IMR-90 (cell line): ENCODE measurements at regions not wholly inside any gene's neighbourhood (a gene's known extent, or its start where the extent isn't known, plus 50 kb on each side); places are given as distances from the start of the nearest gene placed in this dataset.

ENCODE experiments used
- MXI1 ChIP-seq: IDR thresholded peaks from 2 replicates; pipeline ENCODE4 v1.6.1; 2012; ENCODE audit warnings: low read depth, mild to moderate bottlenecking, low read length, moderate library complexity, borderline replicate concordance
- POLR2A ChIP-seq: IDR thresholded peaks from 2 replicates; pipeline ENCODE4 v1.6.1; 2012; ENCODE audit warnings: mild to moderate bottlenecking, low read depth, low read length
- RAD21 ChIP-seq: IDR thresholded peaks from 2 replicates; pipeline ENCODE4 v1.6.1; 2012; ENCODE audit warnings: low read length, improper control_type of control experiment
- RFX5 ChIP-seq: IDR thresholded peaks from 2 replicates; pipeline ENCODE4 v1.8.0; 2012; ENCODE audit warnings: low read depth, mild to moderate bottlenecking, low read length, moderate library complexity
- SMC3 ChIP-seq: fragments of 150-350 bp; IDR thresholded peaks from 2 replicates; pipeline ENCODE4 v1.6.1; 2016; ENCODE audit warnings: low read depth, mild to moderate bottlenecking, antibody characterized with exemption, low read length, moderate library complexity
- TF ChIP-seq, protein P1 (sequence below): conservative IDR thresholded peaks from 2 replicates; pipeline ENCODE4 v1.5.1; 2012; ENCODE audit warnings: mild to moderate bottlenecking, low read depth, low read length, improper control_type of control experiment

DNA sequence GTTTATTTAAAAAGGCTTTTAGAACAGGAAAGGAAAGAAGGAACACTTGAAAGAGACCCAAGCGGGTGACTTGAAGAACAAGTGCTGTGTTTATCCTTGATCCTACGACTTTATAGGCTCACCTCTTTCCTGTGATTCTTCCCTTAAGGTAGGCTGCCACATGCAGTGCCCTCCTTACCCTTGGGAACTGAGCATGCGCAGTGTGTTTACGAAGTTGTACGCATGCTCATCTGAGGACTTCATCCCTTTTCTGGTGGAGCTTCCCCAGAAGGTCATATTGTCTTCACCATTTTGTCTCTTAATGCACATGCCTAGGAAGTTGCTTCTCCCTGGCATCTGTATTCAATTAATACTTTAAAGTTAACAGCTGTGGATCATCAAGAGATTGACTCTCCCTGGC is 49.9 kb upstream of the VOPP1 start:
- no peak for TF ChIP-seq POLR2A
- TF ChIP-seq SMC3 = no peak
- TF ChIP-seq, protein P1, sequence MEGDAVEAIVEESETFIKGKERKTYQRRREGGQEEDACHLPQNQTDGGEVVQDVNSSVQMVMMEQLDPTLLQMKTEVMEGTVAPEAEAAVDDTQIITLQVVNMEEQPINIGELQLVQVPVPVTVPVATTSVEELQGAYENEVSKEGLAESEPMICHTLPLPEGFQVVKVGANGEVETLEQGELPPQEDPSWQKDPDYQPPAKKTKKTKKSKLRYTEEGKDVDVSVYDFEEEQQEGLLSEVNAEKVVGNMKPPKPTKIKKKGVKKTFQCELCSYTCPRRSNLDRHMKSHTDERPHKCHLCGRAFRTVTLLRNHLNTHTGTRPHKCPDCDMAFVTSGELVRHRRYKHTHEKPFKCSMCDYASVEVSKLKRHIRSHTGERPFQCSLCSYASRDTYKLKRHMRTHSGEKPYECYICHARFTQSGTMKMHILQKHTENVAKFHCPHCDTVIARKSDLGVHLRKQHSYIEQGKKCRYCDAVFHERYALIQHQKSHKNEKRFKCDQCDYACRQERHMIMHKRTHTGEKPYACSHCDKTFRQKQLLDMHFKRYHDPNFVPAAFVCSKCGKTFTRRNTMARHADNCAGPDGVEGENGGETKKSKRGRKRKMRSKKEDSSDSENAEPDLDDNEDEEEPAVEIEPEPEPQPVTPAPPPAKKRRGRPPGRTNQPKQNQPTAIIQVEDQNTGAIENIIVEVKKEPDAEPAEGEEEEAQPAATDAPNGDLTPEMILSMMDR = no peak
- TF ChIP-seq MXI1 = no peak
- TF ChIP-seq RAD21 = no peak
- no peak for TF ChIP-seq RFX5
